Forelimb muscle (tissue), 1 donor: ENCODE measurements at regions not wholly inside any gene's neighbourhood (a gene's known extent, or its start where the extent isn't known, plus 50 kb on each side); places are given as distances from the start of the nearest gene placed in this dataset.
"Not testable (repeated sequence)": the region's sequence is repeated elsewhere in the genome, so short reads cannot be mapped to it uniquely, and the experiment has no call there.

ENCODE experiments used
- DNase-seq: peaks from one replicate; pipeline ENCODE4 v3.0.0-alpha.2; 2013; ENCODE audit warnings: low read depth

DNA sequence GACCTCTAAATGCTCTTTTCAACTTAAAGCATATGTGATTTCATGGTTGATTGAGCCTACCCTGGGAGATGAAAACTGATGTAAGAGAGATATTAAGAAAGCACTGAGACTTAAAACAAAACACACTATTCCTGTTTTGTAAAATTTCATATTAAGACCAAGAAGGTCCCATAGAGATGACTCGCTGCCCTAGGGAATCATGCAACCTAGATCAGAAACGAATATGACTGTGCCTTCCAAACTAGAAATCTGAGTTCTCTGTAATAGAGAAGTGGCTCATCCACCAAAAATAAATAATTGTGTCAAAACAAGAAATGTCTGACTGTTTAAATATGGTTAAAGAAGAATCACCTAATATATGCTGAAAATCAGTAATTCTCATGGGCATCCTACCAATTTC is 776.8 kb upstream of the SOX11 start:
- no peak for DNase-seq

DNA sequence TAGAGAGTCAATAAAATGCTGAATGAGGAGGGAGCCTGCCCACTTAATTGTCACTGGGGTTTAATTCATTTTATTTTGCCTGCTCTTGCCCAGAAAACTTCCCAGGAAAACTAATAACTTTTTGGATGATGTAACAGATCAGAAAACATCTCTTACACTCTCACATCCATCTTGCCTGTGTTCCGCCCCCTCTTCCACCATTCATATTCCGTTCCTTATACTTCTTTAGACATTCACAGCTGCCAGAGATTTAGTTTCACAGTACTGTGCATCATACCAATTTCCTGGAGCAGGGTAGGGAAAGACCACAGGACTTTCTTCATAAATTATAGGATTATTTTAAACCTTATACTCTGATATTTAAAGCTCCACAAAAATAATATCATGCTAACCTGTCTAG is 776.1 kb upstream of the SOX11 start:
- DNase-seq, result no peak

DNA sequence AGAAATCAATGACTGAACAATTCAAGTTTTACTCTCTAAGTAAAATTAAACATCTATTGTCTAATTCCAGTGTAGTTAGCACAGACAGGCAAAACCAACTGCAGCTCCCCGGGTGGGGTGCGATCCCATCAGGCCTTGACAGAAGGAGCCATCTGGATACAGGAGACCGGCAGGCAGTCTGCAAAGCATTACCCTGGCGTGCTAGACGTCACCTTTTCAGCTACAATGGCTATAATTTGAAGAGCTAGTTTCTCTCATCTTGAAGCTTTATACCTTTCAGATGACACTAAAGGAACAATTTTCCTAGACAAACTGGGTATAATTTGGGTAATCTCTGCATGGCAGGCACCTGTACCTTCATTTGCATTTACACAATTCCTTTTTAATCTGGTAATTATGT is 761.5 kb upstream of the SOX11 start:
- no peak for DNase-seq

DNA sequence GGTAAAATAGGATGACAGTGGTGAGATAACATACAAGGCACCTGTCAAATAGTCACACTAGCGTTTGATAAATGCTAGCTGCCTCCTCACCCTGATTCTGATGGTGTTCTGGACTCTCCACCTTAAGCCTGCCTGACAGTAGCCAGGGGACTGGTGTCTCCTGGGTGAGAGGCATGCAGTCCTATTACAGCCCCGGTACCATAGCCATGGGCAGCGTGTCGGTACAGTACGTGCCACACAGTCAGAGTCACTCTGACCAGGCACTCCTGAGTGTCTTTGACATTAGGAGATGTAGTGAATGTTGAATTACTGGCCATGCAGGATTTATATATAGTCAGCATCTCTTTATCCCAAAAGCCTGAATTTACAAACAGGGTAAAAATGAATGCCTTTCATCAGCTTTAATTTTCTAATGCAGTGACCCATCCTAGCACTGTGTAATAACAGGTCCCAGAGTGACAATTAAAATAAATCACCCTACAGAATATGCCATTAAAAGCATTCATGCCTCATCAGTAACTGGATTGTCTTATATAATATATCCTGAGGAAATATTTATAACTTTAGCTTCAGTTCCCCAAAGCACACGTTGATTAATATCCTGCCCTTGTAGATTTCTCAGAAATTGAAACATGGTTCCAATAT is 760.3 kb upstream of the SOX11 start:
- no peak for DNase-seq

DNA sequence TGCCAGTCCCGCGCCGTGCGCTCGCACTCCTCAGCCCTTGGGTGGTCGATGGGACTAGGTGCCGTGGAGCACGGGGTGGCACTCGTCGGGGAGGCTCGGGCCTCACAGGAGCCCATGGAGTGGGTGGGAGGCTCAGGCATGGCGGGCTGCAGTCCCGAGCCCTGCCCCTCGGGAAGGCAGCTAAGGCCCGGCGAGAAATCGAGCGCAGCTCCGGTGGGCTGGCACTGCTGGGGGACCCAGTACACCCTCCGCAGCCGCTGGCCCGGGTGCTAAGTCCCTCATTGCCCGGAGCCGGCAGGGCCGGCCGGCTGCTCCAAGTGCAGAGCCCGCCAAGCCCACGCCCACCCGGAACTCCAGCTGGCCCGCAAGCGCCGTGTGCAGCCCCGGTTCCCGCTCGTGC is 756.9 kb upstream of the SOX11 start:
- DNase-seq, result not testable (repeated sequence)

DNA sequence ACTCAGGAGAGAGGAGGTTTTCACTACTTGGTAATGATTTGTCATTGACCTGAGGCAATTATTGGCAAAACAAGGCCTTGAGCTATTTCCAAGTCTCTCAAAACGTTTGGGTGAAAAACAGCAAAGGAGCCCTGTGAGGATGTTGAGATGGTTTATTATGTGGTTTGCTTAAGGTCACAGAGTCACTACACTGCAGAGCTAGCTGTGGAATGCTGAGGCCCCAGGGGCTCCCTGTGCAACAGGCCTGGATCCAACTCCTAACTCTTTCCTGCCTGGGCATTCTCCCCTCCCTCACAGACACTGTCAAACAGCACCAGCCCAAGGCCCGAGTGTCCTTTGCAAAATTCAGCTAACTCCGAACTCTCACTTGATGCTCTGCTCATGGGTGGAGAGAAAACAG is 754.6 kb upstream of the SOX11 start:
- no peak for DNase-seq

DNA sequence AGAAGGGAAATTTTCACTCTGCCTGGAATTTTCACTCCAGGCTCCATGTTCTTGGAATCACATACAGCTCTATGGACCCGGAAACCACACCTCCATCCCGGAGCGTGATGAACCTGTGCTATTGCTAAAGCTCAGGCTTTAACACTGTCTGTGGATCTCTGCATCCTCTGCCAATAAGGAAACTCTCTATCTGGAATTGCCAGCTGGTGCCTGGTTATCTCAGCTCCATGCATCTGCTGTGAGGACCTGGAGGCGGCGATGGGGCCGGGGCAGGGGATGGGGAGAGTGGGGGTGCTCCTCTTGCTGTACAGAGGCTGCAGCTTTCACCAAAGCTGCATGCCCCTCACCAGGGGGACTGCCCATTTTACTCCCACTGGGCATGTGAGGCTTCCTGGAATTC is 754.0 kb upstream of the SOX11 start:
- DNase-seq, result no peak

DNA sequence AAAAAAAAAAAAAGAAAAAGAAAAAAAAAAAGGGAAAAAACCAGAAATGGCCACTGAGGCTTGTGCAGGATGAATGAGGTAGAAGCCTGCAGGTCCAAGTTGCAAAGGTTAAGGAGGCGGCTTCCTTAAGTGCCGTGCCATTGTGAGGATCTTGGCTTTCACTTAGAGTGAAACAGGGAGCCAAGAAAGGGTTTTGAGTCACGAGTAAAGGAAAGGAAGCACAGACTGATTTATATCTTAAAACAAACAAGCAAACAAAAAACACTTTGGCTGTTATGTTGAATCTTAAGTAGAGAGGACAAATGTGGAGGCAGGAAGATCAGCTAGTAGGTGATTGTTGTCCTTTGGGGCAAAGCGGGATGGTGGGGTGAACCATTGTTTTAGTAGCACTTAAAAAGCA is 749.7 kb upstream of the SOX11 start:
- DNase-seq, result no peak

DNA sequence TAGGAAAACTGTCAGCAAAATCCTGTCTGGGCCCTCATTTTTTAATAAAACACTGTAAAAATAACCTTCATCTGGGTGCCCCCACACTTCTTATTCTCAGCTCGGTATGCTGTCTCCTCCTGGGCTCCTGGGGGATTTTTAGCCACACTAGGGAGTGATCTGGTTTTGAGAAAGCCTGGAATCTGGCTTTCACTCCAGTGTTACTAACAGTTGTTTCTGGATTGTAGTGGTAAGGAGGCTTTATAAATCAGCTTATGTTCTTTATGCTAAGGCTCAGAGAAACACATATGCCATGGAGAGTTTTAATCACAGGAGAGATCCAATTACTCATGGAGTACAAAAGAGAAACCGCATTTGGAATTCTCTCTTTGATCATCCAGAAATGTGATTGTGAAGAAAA is 744.3 kb upstream of the SOX11 start:
- DNase-seq, result no peak

DNA sequence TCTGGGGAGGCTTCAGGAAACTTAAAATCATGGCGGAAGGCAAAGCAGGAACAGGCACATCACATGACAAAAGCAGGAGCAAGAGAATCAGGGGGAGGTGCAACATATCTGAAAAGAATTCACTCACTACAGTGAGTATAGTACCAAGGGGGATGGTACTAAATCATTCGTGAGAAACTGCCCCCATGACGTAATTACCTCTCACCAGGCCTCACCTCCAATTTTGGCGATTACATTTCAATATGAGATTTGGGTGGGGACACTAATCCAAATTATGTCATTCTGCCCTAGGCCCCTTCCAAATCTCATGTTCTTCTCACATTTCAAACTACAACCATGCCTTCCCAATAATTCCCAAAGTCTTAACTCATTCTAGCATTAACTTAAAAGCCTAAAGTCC is 740.8 kb upstream of the SOX11 start:
- no peak for DNase-seq

DNA sequence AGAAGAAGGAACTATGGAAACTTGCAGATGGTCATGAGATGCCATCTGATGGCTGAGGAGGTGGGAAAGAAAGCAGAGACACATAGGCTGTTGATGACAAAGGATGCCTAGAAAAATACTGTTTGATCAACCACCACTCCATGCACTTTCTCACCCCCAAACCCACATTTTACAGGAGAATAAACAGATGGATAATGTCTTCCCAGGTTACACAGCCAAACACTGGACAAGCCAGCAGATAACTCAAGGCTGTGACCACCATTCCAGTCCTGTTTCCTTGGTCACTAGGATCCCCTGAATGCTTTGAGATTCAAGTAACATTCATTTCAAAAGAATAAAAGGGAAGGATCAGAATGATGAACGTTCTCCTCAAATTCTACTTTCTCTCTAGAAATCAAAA is 733.0 kb upstream of the SOX11 start:
- DNase-seq, result no peak

DNA sequence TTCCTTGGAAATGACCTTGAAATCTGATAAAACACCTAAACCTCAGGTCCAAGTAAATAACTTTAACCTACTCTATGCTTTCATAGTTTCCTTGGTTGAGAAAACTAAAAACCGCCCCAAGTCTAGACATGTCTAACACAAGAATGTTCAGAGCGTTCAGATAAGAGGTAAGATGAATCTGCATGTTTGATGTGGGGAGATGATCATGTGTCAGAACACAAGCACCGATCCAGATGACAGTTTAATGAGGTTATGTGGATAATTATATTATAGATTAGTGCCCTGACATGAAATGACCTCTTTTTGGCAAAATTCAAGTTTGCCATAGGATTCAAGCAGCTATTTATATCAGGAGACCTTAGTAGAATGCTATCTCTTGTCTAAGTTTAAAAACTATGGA is 729.8 kb upstream of the SOX11 start:
- DNase-seq, result no peak

DNA sequence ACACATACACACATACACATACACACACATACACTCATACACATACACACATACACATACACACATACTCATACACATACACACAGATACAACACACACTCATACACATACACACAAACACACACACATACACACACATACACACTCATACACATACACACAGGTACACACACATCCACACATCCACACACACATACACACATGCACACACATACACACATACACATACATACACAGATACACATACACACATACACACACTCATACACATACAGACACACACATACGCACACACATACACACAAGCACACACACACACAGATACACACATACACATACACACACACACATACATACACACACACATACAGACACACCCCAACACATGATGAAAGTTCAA is 729.1 kb upstream of the SOX11 start:
- no peak for DNase-seq

DNA sequence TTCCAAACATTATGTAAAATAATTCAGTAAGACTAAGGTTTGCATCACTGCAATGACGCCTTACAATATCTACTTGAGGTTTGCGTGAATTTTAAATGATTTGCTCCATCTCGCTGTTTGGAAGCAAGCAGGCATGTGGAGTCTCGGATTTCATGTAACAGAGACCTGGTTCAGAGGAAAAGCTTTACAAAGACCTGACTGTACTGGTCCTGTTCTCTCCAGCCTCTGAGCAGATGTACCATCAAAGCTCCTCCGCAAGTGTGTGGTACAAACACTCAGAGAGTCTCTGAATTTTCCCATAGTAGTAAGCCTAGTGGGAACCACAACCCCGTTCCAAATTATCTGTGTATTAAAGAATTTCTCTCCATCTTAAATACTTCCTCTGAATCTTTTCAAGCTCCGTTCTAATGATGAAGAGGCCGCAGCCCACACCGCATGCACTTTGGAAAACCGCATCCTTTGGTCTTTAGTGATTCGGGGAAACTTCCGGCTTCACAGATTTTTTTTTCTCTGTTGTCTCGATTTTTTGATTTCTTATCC is 728.1 kb upstream of the SOX11 start:
- no peak for DNase-seq

DNA sequence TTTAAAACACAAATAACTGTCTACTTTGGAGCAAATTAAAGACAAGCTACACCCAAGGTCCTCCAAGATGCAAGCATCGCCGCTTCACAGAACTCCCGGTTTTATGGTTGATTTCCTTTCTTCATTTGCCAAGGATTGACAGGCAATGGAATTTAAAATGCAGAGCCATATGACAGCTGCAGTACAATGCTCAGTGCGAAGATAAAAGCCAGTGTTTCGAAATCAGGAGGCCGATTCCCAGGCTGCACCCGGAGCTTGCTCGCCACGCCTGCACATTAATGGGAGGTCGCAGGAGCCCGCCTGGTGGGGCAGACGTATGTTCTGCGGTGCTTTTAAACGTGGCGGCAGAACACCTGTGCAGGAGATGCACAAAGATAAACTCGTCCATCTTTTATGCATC is 727.6 kb upstream of the SOX11 start:
- no peak for DNase-seq

DNA sequence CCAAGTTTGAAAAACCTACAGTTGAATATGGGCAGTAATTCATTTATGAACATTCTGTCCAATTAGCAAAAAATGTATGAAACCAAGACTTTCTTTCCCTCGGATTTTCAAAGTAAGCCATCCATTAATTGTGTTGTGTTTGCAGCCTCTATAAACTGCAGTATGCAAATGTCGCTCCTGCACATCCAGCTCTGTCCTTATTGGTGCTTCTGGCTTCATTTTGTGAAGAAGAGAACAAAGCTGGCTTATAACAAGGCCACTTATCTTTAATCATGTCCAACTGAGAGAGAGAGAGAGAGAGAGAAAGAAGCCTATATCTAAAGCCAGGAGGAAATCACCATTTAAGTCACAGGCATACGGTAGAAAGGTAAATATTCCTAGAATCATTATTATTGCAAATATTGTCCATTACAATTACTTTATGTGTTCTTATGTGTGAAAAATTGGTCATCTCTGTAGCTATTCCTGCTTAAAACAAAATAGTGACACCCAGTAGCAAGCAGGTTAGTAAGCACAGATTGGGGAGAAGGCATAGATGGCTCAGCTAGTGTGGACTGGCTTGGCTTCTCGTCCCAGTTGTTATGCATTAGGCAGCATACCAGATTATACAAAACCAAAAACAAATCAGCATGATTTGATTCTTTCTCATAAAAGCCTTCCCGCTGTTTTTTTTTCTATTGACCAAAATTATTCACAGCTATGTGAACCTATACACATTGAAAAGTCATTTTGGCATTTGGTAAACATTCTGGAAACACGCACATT is 726.4 kb upstream of the SOX11 start:
- DNase-seq, result no peak

DNA sequence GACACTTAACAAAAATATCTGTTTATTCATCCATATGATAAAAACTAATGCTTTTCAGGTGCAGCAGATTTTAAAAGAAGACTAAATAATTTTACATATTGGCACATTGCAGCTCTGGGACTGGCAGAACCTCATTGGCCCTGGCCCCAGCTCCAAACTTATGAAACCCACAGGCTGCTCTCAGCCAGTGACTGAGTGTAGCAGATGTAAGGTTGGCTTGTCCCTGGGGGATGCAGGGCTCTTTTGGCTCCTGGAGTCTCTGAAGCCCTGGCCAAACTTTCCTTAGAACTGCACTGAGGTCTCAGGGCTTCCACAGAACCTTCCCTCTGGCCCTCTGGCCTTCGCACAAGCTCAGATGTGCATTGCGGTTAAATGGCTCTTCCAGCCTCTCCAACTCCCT is 725.0 kb upstream of the SOX11 start:
- DNase-seq, result no peak

DNA sequence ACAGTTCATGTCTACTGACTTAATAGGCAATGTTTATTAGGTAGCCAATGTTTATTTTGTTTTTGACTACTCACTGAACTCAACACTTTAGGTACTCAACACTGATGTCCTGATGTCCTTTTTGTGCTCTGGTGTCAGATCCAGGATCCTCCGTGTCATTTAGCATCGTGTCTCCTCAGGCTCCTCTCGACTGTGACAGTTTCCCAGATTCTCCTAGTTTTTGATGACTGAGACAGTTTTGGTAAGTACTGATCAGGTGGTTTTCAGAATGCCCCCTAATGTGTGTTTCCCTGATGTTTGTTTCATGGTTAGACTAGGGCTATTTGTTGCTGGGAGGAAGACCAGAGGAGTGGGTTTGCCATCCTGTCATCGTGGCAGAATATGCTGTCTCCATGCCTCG is 719.7 kb upstream of the SOX11 start:
- no peak for DNase-seq

DNA sequence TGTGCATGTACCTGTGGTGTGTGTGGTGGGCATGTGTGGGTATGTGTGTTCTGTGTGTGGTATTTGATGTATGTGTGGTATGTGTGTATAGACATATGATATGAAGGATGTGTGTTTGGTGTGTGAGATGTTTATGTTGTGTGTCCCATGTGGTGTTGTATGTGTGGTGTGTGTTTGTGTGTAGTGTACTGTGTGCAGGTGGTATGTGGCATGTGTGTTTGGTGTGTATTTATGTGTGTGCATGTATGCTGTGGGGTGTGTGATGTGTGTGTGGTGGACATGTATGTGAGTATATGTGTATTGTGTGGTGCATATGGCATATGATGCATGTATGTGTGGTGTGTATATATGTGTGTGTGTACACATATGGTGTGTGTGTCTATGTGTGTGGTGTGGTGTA is 718.8 kb upstream of the SOX11 start:
- no peak for DNase-seq

DNA sequence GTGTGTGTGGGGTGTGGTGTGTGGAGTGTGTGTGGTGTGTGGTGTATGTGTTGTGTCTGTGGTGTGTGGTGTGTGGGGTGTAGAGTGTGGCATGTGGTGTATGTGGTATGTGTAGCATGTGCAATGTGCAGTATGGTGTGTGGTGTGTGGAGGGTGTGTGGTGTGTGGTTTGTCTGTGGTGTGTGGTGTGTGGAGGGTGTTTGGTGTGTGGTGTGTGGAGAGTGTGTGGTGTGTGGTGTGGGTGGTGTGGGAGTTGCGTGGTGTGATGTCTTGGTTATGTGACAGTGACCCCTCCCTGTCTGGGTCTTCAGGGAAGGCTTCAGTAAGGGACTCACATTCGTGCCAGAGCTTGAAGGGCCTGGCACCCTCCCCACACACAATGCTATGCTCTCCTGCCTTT is 718.2 kb upstream of the SOX11 start:
- no peak for DNase-seq

DNA sequence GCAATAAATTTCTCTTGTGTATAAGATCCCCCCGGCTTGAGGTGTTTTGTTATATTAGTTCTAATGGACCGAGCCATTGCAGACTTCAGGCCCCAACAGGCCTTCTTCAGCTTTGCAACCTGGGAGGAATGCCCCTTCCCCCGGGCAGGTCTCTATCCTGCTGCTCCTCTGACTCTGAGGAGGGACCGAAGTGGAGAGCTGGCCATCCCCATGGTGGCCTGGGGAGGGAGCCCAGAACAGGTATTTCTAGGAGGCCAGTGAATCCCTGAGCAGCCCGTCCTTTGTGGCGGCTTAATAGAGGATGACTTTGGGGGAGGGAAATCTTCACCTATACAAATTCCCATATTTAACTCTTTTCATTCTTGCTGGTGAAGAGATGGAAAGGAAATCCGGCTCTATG is 715.8 kb upstream of the SOX11 start:
- DNase-seq, result no peak

DNA sequence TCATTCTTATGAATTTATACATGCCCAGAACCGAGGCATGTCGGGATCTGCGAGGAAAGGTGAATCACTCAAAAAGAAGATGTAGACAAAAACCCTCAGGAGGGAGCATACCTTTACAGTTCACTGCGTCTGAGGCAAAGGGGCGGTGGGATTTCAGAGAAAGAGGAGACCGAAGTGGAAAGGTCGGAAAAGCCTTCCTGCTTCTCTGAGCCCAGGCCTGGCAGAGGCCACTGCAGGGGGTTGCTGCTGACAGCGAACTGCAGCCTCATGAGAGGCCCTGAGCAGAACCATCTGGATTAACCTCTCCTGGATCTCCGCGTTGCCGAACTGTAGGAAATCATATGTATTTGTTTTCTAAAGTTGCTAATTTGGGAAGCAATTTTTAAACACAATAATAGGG is 713.1 kb upstream of the SOX11 start:
- no peak for DNase-seq

DNA sequence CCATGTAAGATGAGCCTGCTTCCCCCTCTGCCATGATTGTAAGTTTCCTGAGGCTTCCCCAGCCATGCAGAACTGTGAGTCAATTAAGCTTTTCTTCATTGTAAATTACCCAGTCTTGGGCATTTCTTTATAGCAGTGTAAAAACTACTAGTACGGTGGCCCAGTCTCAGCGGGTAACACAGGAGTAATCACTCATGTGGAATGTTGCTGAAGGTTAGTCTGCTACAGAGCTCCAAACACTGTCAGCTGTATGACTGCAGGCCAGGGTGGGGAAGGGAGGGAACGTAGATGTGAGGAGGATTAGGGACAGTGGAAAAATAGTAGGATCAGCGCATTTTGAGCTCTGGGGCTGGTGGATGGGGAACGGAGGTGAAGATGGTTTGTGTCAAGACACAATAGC is 711.2 kb upstream of the SOX11 start:
- no peak for DNase-seq
